Endothelial cell of umbilical vein (primary cell): ENCODE measurements at regions not wholly inside any gene's neighbourhood (a gene's known extent, or its start where the extent isn't known, plus 50 kb on each side); places are given as distances from the start of the nearest gene placed in this dataset.

Source experiments
- EZH2 ChIP-seq: IDR thresholded peaks from 2 replicates; pipeline ENCODE4 v1.6.1; 2012; ENCODE audit warnings: borderline replicate concordance, low read depth, mild to moderate bottlenecking, moderate library complexity, low read length, inconsistent platforms; ENCODE audit not compliant: severe bottlenecking
- JUN ChIP-seq: IDR thresholded peaks from 2 replicates; pipeline ENCODE4 v1.6.1; 2011; ENCODE audit warnings: borderline replicate concordance, low read depth; ENCODE audit not compliant: insufficient read length, insufficient read depth
- MYC ChIP-seq: IDR thresholded peaks from one replicate; pipeline ENCODE4 v1.6.1; 2011; ENCODE audit warnings: mild to moderate bottlenecking, low read depth, low read length
- POLR2A ChIP-seq: IDR thresholded peaks from 2 replicates; pipeline ENCODE4 v1.6.1; 2012; ENCODE audit warnings: low read depth, mild to moderate bottlenecking, control low read depth, low read length
- POLR2AphosphoS5 ChIP-seq: IDR thresholded peaks from 2 replicates; pipeline ENCODE4 v1.6.1; 2012; ENCODE audit warnings: low read depth, mild to moderate bottlenecking, control low read depth, low read length, moderate library complexity; ENCODE audit not compliant: insufficient read depth
- TF ChIP-seq, protein P1 (sequence below), 2 donors: IDR thresholded peaks; 1 replicate in 1 of 2; 2 replicates in 1 of 2; pipeline ENCODE4 v1.5.1; 2011; ENCODE audit warnings: low read length in 2 of 2, mild to moderate bottlenecking in 2 of 2, moderate library complexity in 2 of 2, control low read depth in 1 of 2, inconsistent platforms in 1 of 2, low read depth in 1 of 2; ENCODE audit not compliant: insufficient read depth in 1 of 2; ENCODE audit errors: extremely low read depth in 1 of 2
- TF ChIP-seq, protein P2 (sequence below): IDR thresholded peaks from 2 replicates; pipeline ENCODE4 v1.6.1; 2011; ENCODE audit not compliant: insufficient read depth, insufficient read length

DNA sequence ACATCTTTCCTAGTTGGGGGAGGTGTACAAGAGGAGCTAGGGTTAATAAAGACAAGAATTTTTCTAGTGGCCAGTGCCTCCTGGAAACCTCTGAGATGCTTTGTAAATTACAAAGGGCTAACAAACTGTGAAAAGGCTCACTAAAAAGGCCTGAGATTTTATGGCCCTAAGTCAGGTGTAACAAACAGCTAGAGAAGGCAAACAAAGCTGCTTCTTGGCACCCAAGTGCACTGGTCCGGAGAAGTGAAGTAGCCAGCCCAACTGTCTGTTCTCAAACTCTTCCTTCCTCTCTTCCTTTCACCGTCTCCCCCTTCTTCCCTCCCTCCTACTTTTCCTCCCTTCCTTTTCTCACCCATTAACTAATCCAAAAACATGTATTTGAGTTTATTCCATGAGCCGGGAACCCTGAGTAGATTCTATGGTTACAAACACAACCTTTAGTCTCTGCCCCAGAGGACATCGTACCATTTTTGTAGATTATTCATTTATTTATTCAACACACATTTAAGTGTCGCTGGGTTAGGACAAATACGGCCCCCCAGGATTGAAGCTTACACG is 143.4 kb upstream of the PCGF5 start:
- TF ChIP-seq, protein P1, sequence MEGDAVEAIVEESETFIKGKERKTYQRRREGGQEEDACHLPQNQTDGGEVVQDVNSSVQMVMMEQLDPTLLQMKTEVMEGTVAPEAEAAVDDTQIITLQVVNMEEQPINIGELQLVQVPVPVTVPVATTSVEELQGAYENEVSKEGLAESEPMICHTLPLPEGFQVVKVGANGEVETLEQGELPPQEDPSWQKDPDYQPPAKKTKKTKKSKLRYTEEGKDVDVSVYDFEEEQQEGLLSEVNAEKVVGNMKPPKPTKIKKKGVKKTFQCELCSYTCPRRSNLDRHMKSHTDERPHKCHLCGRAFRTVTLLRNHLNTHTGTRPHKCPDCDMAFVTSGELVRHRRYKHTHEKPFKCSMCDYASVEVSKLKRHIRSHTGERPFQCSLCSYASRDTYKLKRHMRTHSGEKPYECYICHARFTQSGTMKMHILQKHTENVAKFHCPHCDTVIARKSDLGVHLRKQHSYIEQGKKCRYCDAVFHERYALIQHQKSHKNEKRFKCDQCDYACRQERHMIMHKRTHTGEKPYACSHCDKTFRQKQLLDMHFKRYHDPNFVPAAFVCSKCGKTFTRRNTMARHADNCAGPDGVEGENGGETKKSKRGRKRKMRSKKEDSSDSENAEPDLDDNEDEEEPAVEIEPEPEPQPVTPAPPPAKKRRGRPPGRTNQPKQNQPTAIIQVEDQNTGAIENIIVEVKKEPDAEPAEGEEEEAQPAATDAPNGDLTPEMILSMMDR (IDR thresholded peaks at IDR 0.05; ENCODE audit: extremely low read depth in 1 of 2, insufficient read depth in 1 of 2, low read depth in 1 of 2, low read length in 2 of 2), result no peak
- TF ChIP-seq, protein P2, sequence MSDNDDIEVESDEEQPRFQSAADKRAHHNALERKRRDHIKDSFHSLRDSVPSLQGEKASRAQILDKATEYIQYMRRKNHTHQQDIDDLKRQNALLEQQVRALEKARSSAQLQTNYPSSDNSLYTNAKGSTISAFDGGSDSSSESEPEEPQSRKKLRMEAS, result no peak
- TF ChIP-seq POLR2A (no peak), JUN (no peak), EZH2 (no peak), MYC (no peak), POLR2AphosphoS5 (no peak)
